ENCODE measurements at regions not wholly inside any gene's neighbourhood (a gene's known extent, or its start where the extent isn't known, plus 50 kb on each side); places are given as distances from the start of the nearest gene placed in this dataset.
A peak's percentile ranks its signal among the peaks of the same experiment; 100 is the strongest.

DNA sequence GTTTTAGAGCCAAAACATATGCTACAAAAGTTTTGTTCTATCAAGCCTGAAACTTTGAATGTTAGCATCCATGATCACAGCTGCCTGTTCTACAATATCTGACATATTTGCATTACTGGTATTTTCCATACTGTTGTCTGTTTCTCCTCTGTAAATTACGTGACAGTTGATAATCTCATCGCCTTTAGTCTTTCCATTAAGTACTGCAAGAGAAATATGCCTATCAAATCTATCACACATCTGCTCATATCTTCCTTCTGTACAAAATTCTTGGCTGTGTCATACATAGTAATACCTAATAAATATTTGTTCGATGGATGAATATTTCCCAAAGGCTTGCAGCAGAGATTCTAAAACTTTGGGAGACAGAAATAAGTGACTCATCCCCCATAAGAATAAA is 717.3 kb downstream of the OTOL1 start:
- H3K9me3 ChIP-seq (ENCODE audit: control insufficient read depth, low read length), result no peaks in the 10 kb centered on the region
- no peaks in the 10 kb centered on the region for H3K4me1 ChIP-seq (ENCODE audit: control insufficient read depth, insufficient read depth, low read length, poor library complexity, severe bottlenecking)
- 100% methylated on average over 2 of the region's 3 CpGs; no CpG with 5 or more reads in 1 of the 2 experiments for WGBS, 2 experiments (ENCODE audit: insufficient coverage in 2 of 2)

DNA sequence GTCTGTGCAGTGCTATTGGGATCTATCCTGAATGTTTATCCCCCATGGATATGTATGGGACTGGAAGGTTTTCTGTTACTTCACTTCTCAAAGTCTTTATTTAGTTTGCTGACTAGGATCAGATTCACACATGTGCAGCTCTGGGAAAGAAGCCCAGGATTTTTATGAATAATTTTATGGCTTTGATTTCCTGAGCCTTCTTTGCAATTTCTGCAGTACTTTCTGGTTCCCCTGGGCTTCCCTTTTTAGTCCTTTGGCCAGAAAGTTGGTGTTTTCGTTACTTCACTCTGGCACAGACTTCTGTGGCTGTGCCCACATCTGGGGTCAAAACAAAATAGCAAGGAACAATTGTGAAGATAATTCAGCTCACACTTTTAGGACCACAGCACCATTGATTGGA is 721.0 kb downstream of the OTOL1 start:
- no peaks in the 10 kb centered on the region for H3K9me3 ChIP-seq (ENCODE audit: control insufficient read depth, low read length)
- no peak overlapping the region for H3K27ac ChIP-seq (ENCODE audit: low read depth, low read length, severe bottlenecking)
- 83 to 86% methylated on average over 1 of the region's 1 CpG for WGBS, 2 experiments (ENCODE audit: insufficient coverage in 2 of 2)
- no peaks in the 10 kb centered on the region for H3K36me3 ChIP-seq (ENCODE audit: control insufficient read depth, insufficient read depth, low read length)
- no peaks in the 10 kb centered on the region for H3K4me1 ChIP-seq (ENCODE audit: control insufficient read depth, insufficient read depth, low read length, poor library complexity, severe bottlenecking)
- H3K4me3 ChIP-seq (ENCODE audit: extremely low read depth, insufficient read depth, low read length, poor library complexity, severe bottlenecking), result no peak overlapping the region

More for the DNA sequence above, 717.3 kb downstream of the OTOL1 start:
- H3K27ac ChIP-seq (ENCODE audit: low read depth, low read length, severe bottlenecking), result no peak overlapping the region
- no peak overlapping the region for H3K4me3 ChIP-seq (ENCODE audit: extremely low read depth, insufficient read depth, low read length, poor library complexity, severe bottlenecking)
- H3K36me3 ChIP-seq (ENCODE audit: control insufficient read depth, insufficient read depth, low read length), result no peaks in the 10 kb centered on the region

DNA sequence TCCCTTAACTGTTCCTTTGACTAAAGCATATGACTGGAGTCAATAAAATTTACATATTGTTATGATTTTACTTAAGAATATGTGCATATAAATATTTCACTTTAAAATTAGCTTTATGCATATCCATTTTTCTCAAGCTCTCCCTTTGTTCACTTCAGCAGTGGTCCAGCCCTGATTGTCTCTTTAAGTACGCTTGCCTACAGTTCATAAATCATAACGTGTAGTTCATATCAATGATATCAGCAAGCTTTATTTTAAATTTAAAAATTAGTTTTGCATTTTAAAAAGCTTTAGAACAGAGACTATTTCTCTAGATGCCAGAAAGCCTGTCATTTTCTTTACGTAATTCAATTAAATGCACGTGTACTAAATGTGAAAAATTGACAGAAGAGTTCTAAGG is 721.9 kb downstream of the OTOL1 start:
- Histone ChIP-seq H3K36me3 (ENCODE audit: control insufficient read depth, insufficient read depth, low read length) (no peaks in the 10 kb centered on the region), H3K4me1 (ENCODE audit: control insufficient read depth, insufficient read depth, low read length, poor library complexity, severe bottlenecking) (no peaks in the 10 kb centered on the region), H3K9me3 (ENCODE audit: control insufficient read depth, low read length) (no peaks in the 10 kb centered on the region), H3K27ac (ENCODE audit: low read depth, low read length, severe bottlenecking) (no peak overlapping the region), H3K4me3 (ENCODE audit: extremely low read depth, insufficient read depth, low read length, poor library complexity, severe bottlenecking) (no peak overlapping the region)
- 67 to 93% methylated on average over 1 to 2 of the region's 4 CpGs for WGBS, 2 experiments (ENCODE audit: insufficient coverage in 2 of 2)

DNA sequence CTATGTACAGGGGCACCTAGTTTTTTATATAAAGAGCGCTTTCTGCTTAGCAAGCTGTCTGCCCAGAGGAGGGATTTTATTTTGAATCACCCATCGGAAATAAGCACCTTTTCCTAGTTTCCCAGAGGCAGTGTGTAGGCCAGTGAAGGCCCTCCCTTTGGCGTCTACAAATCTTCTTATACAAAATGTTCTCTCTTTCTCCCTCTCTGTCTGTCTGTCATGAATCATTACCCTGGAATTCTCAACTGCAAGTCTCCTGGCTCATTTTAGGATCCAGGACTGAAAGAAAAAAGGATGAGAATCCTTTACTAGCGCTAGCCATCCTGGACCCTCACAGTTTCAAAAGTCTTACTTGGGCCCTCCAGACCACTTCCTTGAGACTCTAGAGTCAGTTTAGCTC is 728.1 kb downstream of the OTOL1 start:
- no peaks in the 10 kb centered on the region for H3K36me3 ChIP-seq (ENCODE audit: control insufficient read depth, insufficient read depth, low read length)
- no peaks in the 10 kb centered on the region for H3K9me3 ChIP-seq (ENCODE audit: control insufficient read depth, low read length)
- peaks cover 9% of the 10 kb centered on the region for H3K4me1 ChIP-seq (ENCODE audit: control insufficient read depth, insufficient read depth, low read length, poor library complexity, severe bottlenecking)
- 80% methylated on average over 2 of the region's 4 CpGs; no CpG with 5 or more reads in 1 of the 2 experiments for WGBS, 2 experiments (ENCODE audit: insufficient coverage in 2 of 2)
- H3K4me3 ChIP-seq (ENCODE audit: extremely low read depth, insufficient read depth, low read length, poor library complexity, severe bottlenecking), result no peak overlapping the region
- peak overlapping the region; percentile 43 for H3K27ac ChIP-seq (ENCODE audit: low read depth, low read length, severe bottlenecking)

DNA sequence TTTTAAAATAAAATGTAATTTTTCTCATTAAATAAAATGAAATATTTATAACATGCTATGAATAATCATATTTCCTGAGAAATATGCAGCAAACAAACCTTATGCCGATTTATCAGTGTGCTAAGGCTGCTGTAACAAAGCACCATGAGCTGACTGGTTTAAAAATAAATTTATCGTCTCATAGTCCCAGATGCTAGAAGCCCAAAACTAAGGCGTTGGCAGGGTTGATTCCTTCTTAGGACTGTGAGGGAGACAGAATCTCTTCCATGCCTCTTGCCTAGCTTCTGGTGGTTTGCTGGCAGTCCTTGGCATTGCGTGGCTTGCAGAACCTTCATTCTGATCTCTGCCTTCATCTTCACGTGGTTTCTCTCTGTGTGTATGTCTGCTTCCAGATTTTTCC is 740.3 kb downstream of the OTOL1 start:
- no peak overlapping the region for H3K27ac ChIP-seq (ENCODE audit: low read depth, low read length, severe bottlenecking)
- WGBS, 2 experiments (ENCODE audit: insufficient coverage in 2 of 2), result 80 to 92% methylated on average over 5 of the region's 5 CpGs
- no peaks in the 10 kb centered on the region for H3K36me3 ChIP-seq (ENCODE audit: control insufficient read depth, insufficient read depth, low read length)
- H3K9me3 ChIP-seq (ENCODE audit: control insufficient read depth, low read length), result no peaks in the 10 kb centered on the region
- no peaks in the 10 kb centered on the region for H3K4me1 ChIP-seq (ENCODE audit: control insufficient read depth, insufficient read depth, low read length, poor library complexity, severe bottlenecking)
- H3K4me3 ChIP-seq (ENCODE audit: extremely low read depth, insufficient read depth, low read length, poor library complexity, severe bottlenecking), result no peak overlapping the region

DNA sequence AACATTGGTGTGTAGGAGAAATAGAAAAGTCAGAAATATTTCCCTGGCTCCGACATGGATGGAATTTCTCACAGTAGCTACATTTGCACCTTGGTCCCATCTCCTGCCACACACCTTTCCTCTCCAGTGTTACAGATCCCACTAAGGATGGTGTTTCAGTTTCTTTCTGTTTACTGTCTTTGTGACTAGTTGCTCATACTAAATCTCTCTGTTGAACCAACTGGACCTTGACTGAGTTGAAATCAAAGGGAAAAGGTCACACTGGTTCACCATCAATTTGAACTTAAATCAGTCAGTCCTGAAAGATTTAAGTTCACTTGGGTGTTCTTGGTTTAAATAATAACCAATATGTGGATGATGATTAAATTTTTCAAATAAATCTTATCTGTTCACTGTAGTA is 754.2 kb downstream of the OTOL1 start:
- WGBS, 2 experiments (ENCODE audit: insufficient coverage in 2 of 2), result no CpG with 5 or more reads among the region's 1 CpG
- no peaks in the 10 kb centered on the region for H3K36me3 ChIP-seq (ENCODE audit: control insufficient read depth, insufficient read depth, low read length)
- no peak overlapping the region for H3K27ac ChIP-seq (ENCODE audit: low read depth, low read length, severe bottlenecking)
- H3K4me1 ChIP-seq (ENCODE audit: control insufficient read depth, insufficient read depth, low read length, poor library complexity, severe bottlenecking), result no peaks in the 10 kb centered on the region
- H3K4me3 ChIP-seq (ENCODE audit: extremely low read depth, insufficient read depth, low read length, poor library complexity, severe bottlenecking), result no peak overlapping the region
- H3K9me3 ChIP-seq (ENCODE audit: control insufficient read depth, low read length), result no peaks in the 10 kb centered on the region

DNA sequence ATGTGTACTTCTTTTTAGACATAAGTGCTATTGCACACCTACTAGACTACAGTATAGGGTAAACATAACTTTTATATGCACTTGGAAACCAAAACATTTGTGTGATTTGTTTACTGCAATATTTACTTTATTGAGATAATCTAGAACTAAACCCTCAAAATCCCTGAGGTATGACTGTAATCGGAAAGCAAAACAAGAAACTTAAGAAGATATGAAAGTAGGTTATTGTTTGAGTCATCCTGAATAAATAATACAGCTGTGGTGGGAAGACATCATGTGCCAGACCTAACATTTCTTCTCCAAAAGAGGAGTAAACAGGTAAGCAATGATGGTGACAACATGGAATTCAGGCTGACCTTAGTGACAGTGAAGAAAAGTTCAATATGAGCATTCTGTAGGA is 765.5 kb downstream of the OTOL1 start:
- no peaks in the 10 kb centered on the region for H3K36me3 ChIP-seq (ENCODE audit: control insufficient read depth, insufficient read depth, low read length)
- 100% methylated on average over 1 of the region's 1 CpG for WGBS, 2 experiments (ENCODE audit: insufficient coverage in 2 of 2)
- H3K4me1 ChIP-seq (ENCODE audit: control insufficient read depth, insufficient read depth, low read length, poor library complexity, severe bottlenecking), result no peaks in the 10 kb centered on the region
- H3K9me3 ChIP-seq (ENCODE audit: control insufficient read depth, low read length), result no peaks in the 10 kb centered on the region
- no peak overlapping the region for H3K27ac ChIP-seq (ENCODE audit: low read depth, low read length, severe bottlenecking)
- no peak overlapping the region for H3K4me3 ChIP-seq (ENCODE audit: extremely low read depth, insufficient read depth, low read length, poor library complexity, severe bottlenecking)

DNA sequence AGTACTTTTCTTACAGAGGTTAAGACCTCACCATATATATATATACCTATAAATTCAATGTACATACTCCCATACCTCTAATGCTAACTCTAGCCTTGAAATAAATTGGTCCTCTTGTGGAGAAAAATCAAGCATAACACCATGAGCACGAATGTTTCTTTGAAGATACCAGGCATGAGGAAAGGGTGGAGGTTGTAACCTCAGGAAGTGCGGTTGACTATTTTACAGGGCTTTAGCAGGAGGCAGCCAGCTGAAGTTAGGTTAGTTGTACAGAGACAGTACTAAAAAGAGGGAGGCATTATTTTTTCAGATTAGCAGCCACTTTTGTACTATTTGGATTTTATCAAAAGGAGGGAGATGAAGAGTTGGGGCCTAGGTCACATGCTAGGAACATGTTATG is 767.0 kb downstream of the OTOL1 start:
- no peaks in the 10 kb centered on the region for H3K9me3 ChIP-seq (ENCODE audit: control insufficient read depth, low read length)
- no peak overlapping the region for H3K4me3 ChIP-seq (ENCODE audit: extremely low read depth, insufficient read depth, low read length, poor library complexity, severe bottlenecking)
- no peak overlapping the region for H3K27ac ChIP-seq (ENCODE audit: low read depth, low read length, severe bottlenecking)
- no peaks in the 10 kb centered on the region for H3K4me1 ChIP-seq (ENCODE audit: control insufficient read depth, insufficient read depth, low read length, poor library complexity, severe bottlenecking)
- no peaks in the 10 kb centered on the region for H3K36me3 ChIP-seq (ENCODE audit: control insufficient read depth, insufficient read depth, low read length)
- WGBS, 2 experiments (ENCODE audit: insufficient coverage in 2 of 2), result 75 to 100% methylated on average over 1 to 2 of the region's 2 CpGs

DNA sequence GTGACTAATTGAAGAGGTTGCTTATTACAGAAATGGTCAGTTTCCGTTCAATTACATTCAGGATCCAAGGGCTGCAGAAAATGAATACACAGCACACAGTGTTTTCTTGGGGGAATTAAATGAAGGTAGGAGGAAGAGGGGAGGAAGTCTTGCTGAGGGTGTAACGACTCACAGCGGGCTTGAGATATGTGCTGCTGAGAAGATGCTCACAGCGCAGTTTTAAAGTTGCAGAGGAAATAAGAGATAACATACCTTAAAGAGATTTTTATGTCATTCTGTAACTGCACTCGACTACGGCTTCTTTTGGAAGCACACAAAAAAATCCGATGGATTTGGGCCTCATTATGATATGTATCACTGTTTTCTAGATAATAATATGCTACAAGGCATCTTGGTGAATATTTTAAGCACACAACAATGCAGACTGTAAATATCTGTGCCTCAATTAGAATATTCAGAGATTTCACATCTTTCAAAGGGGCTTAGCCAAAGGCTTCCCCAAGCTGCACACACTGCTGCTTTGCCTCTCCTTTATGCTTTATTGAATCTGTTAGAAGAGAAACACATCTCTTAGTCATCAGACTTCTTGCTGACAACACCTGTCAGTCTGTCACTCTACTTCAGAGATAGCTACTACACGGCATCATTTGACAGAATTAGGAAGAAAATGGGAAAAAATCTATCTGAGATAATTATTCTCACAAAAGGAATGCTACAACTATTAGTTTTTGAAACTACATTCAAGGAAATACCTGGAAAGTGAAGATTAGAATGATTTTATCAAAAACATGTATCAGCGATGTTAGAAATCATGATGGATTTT is 773.2 kb downstream of the OTOL1 start:
- Histone ChIP-seq H3K4me3 (ENCODE audit: extremely low read depth, insufficient read depth, low read length, poor library complexity, severe bottlenecking) (no peak overlapping the region), H3K27ac (ENCODE audit: low read depth, low read length, severe bottlenecking) (no peak overlapping the region), H3K36me3 (ENCODE audit: control insufficient read depth, insufficient read depth, low read length) (no peaks in the 10 kb centered on the region), H3K4me1 (ENCODE audit: control insufficient read depth, insufficient read depth, low read length, poor library complexity, severe bottlenecking) (no peaks in the 10 kb centered on the region), H3K9me3 (ENCODE audit: control insufficient read depth, low read length) (no peaks in the 10 kb centered on the region)
- 74 to 79% methylated on average over 2 to 4 of the region's 9 CpGs for WGBS, 2 experiments (ENCODE audit: insufficient coverage in 2 of 2)

DNA sequence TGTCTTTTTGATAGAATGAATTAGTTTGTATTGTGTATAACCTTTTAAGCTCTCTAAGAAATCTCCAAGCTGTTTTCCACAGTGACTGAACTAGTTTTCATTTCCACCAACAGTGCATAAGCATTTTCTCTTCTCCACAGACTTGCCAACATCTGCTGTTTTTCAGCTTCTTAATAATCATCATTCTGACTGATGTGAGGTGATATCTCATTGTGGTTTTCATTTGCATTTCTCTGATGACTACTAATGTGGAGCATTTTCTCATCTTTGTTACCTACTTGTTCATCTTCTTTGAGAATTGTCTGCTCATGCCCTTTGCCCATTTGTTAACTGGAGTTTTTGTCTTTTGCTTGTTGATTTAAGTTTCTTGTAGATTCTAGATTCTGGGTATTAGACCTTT is 777.5 kb downstream of the OTOL1 start:
- Histone ChIP-seq H3K9me3 (ENCODE audit: control insufficient read depth, low read length) (no peaks in the 10 kb centered on the region), H3K4me1 (ENCODE audit: control insufficient read depth, insufficient read depth, low read length, poor library complexity, severe bottlenecking) (no peaks in the 10 kb centered on the region), H3K36me3 (ENCODE audit: control insufficient read depth, insufficient read depth, low read length) (no peaks in the 10 kb centered on the region), H3K27ac (ENCODE audit: low read depth, low read length, severe bottlenecking) (no peak overlapping the region), H3K4me3 (ENCODE audit: extremely low read depth, insufficient read depth, low read length, poor library complexity, severe bottlenecking) (no peak overlapping the region)

DNA sequence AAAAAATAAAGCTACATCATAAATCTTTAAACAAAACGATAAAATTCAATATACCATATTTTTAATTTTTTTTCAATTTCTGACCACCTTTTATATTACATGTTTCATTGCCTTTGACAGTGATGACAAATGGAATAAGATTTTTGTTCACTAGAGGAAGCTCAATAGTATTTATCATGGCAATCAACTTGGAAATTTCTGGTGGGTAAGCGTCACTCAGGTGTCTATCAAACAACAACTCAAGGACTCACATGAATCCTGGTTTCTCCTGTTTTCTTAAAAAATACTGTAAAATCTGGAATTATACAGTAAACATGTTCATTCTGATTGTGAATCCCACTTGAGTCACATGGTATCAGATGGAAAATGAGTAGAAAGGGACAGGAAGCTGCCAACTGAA is 782.2 kb downstream of the OTOL1 start:
- Histone ChIP-seq H3K27ac (ENCODE audit: low read depth, low read length, severe bottlenecking) (no peak overlapping the region), H3K36me3 (ENCODE audit: control insufficient read depth, insufficient read depth, low read length) (no peaks in the 10 kb centered on the region), H3K4me3 (ENCODE audit: extremely low read depth, insufficient read depth, low read length, poor library complexity, severe bottlenecking) (no peak overlapping the region), H3K4me1 (ENCODE audit: control insufficient read depth, insufficient read depth, low read length, poor library complexity, severe bottlenecking) (no peaks in the 10 kb centered on the region), H3K9me3 (ENCODE audit: control insufficient read depth, low read length) (peaks cover 4% of the 10 kb centered on the region)
- WGBS, 2 experiments (ENCODE audit: insufficient coverage in 2 of 2), result no CpG with 5 or more reads among the region's 2 CpGs
